ENCODE measurements at regions not wholly inside any gene's neighbourhood (a gene's known extent, or its start where the extent isn't known, plus 50 kb on each side); places are given as distances from the start of the nearest gene placed in this dataset.
"Not testable (repeated sequence)": the region's sequence is repeated elsewhere in the genome, so short reads cannot be mapped to it uniquely, and the experiment has no call there.

DNA sequence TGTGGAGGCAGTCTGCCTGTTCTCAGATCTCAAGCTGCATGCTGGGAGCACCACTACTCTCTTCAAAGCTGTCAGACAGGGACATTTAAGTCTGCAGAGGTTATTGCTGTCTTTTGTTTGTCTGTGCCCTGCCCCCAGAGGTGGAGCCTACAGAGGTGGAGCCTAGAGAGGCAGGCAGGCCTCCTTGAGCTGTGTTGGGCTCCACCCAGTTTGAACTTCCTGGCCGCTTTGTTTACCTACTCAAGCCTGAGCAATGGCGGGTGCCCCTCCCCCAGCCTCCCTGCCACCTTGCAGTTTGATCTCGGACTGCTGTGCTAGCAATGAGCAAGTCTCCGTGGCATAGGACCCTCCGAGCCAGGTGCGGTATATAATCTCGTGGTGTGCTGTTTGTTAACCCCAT, 64.9 kb upstream of the PARP8 start:
- Mint-ChIP-seq H3K36me3 (peaks cover 25% of the 10 kb centered on the region), H3K4me1 (peaks cover 15% of the 10 kb centered on the region)
- H3K4me3 Mint-ChIP-seq; CTCF ChIA-PET; H3K27ac Mint-ChIP-seq; H3K9me3 Mint-ChIP-seq (ENCODE audit: low read depth); H3K27me3 Mint-ChIP-seq; ATAC-seq: not testable (repeated sequence)
- DNase-seq = peak; percentile 48

DNA sequence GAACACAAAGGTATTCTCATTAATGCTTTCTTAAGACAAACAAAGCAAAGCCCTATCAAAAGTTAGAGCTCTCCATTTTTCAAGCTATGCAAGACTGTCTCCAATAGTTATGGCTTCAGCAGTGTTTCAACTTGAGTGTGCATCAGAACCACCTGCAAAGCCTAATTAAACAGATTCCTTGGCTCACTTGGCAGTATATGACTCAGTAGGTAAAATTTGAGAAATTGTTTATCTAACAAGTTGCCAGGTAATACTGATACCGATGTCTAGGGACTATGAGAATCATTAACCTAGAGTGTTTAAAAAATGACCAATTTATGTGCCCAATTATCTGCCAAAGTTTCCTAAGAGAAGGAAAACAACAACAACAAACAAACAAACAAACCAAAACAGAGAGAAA, 60.3 kb upstream of the PARP8 start:
- Mint-ChIP-seq H3K36me3 (peaks cover 16% of the 10 kb centered on the region), H3K27me3 (no peaks in the 10 kb centered on the region), H3K27ac (no peak overlapping the region), H3K4me3 (no peak overlapping the region), H3K9me3 (ENCODE audit: low read depth) (peaks cover 3% of the 10 kb centered on the region), H3K4me1 (peaks cover 16% of the 10 kb centered on the region)
- no peak for DNase-seq
- CTCF ChIA-PET = no interaction called here
- no peak for ATAC-seq

DNA sequence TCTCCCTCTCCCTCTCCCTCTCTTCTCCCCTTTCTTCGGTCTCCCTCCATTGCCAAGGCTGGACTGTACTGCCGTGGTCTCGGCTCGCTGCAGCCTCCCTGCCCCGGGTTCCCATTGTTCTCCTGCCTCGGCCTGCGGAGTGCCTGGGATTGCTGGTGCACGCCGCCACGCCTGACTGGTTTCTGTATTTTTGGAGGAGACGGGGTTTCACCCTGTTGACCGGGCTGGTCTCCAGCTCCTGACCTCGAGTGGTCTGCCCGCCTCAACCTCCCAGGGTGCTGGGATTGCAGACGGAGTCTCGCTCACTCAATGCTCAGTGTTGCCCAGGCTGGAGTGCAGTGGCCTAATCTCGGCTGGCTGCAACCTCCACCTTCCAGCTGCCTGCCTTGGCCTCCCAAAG, 59.0 kb upstream of the PARP8 start:
- H3K4me3 Mint-ChIP-seq; H3K9me3 Mint-ChIP-seq (ENCODE audit: low read depth); DNase-seq; CTCF ChIA-PET; H3K27ac Mint-ChIP-seq; H3K27me3 Mint-ChIP-seq; ATAC-seq: not testable (repeated sequence)
- H3K36me3 Mint-ChIP-seq = peaks cover 16% of the 10 kb centered on the region
- H3K4me1 Mint-ChIP-seq = peaks cover 10% of the 10 kb centered on the region

DNA sequence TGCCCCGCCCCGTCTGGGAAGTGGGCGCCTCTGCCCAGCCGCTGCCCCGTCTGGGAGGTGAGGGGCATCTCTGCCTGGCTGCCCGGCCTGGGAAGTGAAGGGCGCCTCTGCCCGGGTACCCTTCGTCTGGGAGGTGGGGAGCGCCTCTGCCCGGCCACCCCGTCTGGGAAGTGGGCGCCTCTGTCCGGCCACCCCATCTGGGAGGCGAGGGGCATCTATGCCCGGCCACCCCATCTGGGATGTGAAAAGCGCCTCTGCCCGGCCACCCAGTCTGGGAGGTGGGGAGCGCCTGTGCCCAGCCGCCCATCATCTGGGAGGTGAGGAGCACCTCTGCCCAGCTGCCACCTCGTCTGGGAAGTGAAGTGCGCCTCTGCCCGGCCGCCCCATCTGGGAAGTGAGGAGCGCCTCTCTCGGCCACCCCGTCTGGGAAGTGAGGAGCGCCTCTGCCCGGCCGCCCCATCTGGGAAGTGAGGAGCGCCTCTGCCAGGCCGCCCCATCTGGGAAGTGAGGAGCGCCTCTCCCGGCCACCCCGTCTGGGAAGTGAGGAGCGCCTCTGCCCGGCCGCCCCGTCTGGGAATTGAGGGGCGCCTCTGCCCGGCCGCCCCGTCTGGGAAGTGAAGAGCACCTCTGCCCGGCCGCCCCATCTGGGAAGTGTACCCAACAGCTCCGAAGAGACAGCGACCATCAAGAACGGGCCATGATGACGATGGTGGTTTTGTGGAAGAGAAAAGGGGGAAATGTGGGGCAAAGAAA, 58.3 kb upstream of the PARP8 start:
- H3K27me3 Mint-ChIP-seq; ATAC-seq; H3K4me3 Mint-ChIP-seq; CTCF ChIA-PET; H3K9me3 Mint-ChIP-seq (ENCODE audit: low read depth); H3K27ac Mint-ChIP-seq; DNase-seq: not testable (repeated sequence)
- H3K36me3 Mint-ChIP-seq = peaks cover 16% of the 10 kb centered on the region
- H3K4me1 Mint-ChIP-seq = peaks cover 10% of the 10 kb centered on the region

DNA sequence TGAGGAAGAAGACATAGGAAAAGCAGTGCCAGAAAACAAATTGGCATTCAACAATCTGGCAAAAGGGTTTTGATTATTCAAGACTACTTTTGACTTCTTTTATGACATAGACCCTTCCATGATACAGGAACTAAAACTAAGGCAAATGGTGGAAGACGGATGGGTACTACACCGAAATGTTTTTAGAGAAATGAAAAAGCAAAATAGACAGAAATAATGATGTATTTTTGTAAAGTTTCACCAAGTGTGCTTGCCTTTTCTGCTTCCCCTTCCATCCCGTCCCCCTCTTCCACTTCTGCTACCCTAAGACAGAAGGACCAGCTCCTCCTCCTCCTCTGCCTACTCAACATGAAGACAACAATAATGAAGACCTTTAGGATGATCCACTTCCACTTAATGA, 53.4 kb upstream of the PARP8 start:
- H3K4me1 Mint-ChIP-seq; H3K27me3 Mint-ChIP-seq; DNase-seq; CTCF ChIA-PET; H3K4me3 Mint-ChIP-seq; H3K9me3 Mint-ChIP-seq (ENCODE audit: low read depth); H3K27ac Mint-ChIP-seq; ATAC-seq: not testable (repeated sequence)
- H3K36me3 Mint-ChIP-seq = peaks cover 14% of the 10 kb centered on the region
